Hippocampal formation (tissue), 2 donors: ENCODE measurements at regions not wholly inside any gene's neighbourhood (a gene's known extent, or its start where the extent isn't known, plus 50 kb on each side); places are given as distances from the start of the nearest gene placed in this dataset.
"Not testable (repeated sequence)": the region's sequence is repeated elsewhere in the genome, so short reads cannot be mapped to it uniquely, and the experiment has no call there.

Experiments used
- DNase-seq, 2 donors: peaks; one replicate each; lab custom pipeline; 2025; lab: John Stamatoyannopoulos, UW

- DNase-seq: not testable (repeated sequence)
These were observed 940.6 kb upstream of the ACO1 start for GRCh38 chr9:31443630-31444457.

- no peak for DNase-seq
These were observed 939.1 kb upstream of the ACO1 start for GRCh38 chr9:31445357-31445756.

- peak in 1 of 2 donors; percentile 4 for DNase-seq
These were observed 938.5 kb upstream of the ACO1 start for GRCh38 chr9:31445960-31446359.

- no peak for DNase-seq
These were observed 917.4 kb upstream of the ACO1 start for GRCh38 chr9:31467075-31467474.

- DNase-seq: no peak
These were observed 914.4 kb upstream of the ACO1 start for GRCh38 chr9:31470051-31470450.

GRCh38 chr9:31471010-31471409, 913.4 kb upstream of the ACO1 start:
- no peak for DNase-seq

GRCh38 chr9:31486630-31487029, 897.8 kb upstream of the ACO1 start:
- DNase-seq: no peak

GRCh38 chr9:31490551-31491106, 893.8 kb upstream of the ACO1 start:
- no peak for DNase-seq

GRCh38 chr9:31492229-31492628, 892.2 kb upstream of the ACO1 start:
- no peak for DNase-seq

GRCh38 chr9:31500422-31500821, 884.0 kb upstream of the ACO1 start:
- no peak for DNase-seq

GRCh38 chr9:31519011-31519410, 865.4 kb upstream of the ACO1 start:
- DNase-seq: no peak

- no peak for DNase-seq
These were observed 865.0 kb upstream of the ACO1 start for GRCh38 chr9:31519424-31519823.

GRCh38 chr9:31519826-31520225, 864.6 kb upstream of the ACO1 start:
- DNase-seq: no peak

- no peak for DNase-seq
These were observed 864.0 kb upstream of the ACO1 start for GRCh38 chr9:31520301-31521085.

GRCh38 chr9:31535651-31536050, 848.8 kb upstream of the ACO1 start:
- peak in 1 of 2 donors; percentile 48 for DNase-seq

GRCh38 chr9:31536471-31536870, 848.0 kb upstream of the ACO1 start:
- no peak for DNase-seq

GRCh38 chr9:31541721-31542281, 842.6 kb upstream of the ACO1 start:
- DNase-seq: peak in 1 of 2 donors; percentile 77

- peak in 1 of 2 donors; percentile 40 for DNase-seq
These were observed 841.9 kb upstream of the ACO1 start for GRCh38 chr9:31542384-31543055.

GRCh38 chr9:31554941-31555340, 829.5 kb upstream of the ACO1 start:
- DNase-seq: no peak

GRCh38 chr9:31556667-31557463, 827.6 kb upstream of the ACO1 start:
- DNase-seq: no peak

GRCh38 chr9:31572190-31572589, 812.3 kb upstream of the ACO1 start:
- not testable (repeated sequence) for DNase-seq
